ENCODE measurements at regions not wholly inside any gene's neighbourhood (a gene's known extent, or its start where the extent isn't known, plus 50 kb on each side); places are given as distances from the start of the nearest gene placed in this dataset.

- no peak for ATAC-seq
- TF ChIP-seq CTCF (IDR thresholded peaks at IDR 0.05) = no peak
- intact Hi-C loops (cut with DNase I) = no loop called here
- H3K27me3 ChIP-seq (ENCODE audit: insufficient read depth in 3 of 3, low read length in 2 of 3) = no peaks in the 10 kb centered on the region
- DNase-seq = no peak
- H3K4me3 ChIP-seq = no peak overlapping the region
- H3K4me1 ChIP-seq = no peaks in the 10 kb centered on the region
- H3K27ac ChIP-seq = no peak overlapping the region
- WGBS, 3 donors = 61 to 78% (median 64%) methylated on average over 5 of the region's 5 CpGs
- H3K36me3 ChIP-seq (ENCODE audit: insufficient read depth in 1 of 2, low read depth in 1 of 2) = no peaks in the 10 kb centered on the region
- no peaks in the 10 kb centered on the region for H3K9me3 ChIP-seq
Measured at GRCh38 chr5:74342948-74343682, 297.4 kb downstream of the ENC1 start.

- Histone ChIP-seq H3K9me3 (no peaks in the 10 kb centered on the region), H3K27ac (no peak overlapping the region), H3K36me3 (ENCODE audit: insufficient read depth in 1 of 2, low read depth in 1 of 2) (no peaks in the 10 kb centered on the region), H3K4me1 (peaks cover 3% of the 10 kb centered on the region), H3K4me3 (no peak overlapping the region), H3K27me3 (ENCODE audit: insufficient read depth in 3 of 3, low read length in 2 of 3) (no peaks in the 10 kb centered on the region)
- 64 to 79% (median 73%) methylated on average over 2 of the region's 2 CpGs for WGBS, 3 donors
- DNase-seq (no peak), ATAC-seq (no peak)
- no peak for TF ChIP-seq CTCF (IDR thresholded peaks at IDR 0.05)
- intact Hi-C loops (cut with DNase I) = no loop called here
Measured at GRCh38 chr5:74342182-74342581, 298.3 kb downstream of the ENC1 start.

GRCh38 chr5:74341221-74341620 is 299.3 kb downstream of the ENC1 start:
- ATAC-seq = no peak
- Histone ChIP-seq H3K36me3 (ENCODE audit: insufficient read depth in 1 of 2, low read depth in 1 of 2) (no peaks in the 10 kb centered on the region), H3K4me3 (no peak overlapping the region), H3K27me3 (ENCODE audit: insufficient read depth in 3 of 3, low read length in 2 of 3) (no peaks in the 10 kb centered on the region), H3K27ac (no peak overlapping the region), H3K4me1 (peaks cover 3% of the 10 kb centered on the region), H3K9me3 (no peaks in the 10 kb centered on the region)
- TF ChIP-seq CTCF (IDR thresholded peaks at IDR 0.05) = no peak
- DNase-seq = no peak
- intact Hi-C loops (cut with DNase I) = no loop called here
- WGBS, 3 donors = 83 to 91% (median 91%) methylated on average over 2 of the region's 2 CpGs

GRCh38 chr5:74340476-74340875 is 300.1 kb downstream of the ENC1 start:
- Histone ChIP-seq H3K4me1 (peaks cover 3% of the 10 kb centered on the region), H3K4me3 (no peak overlapping the region), H3K27me3 (ENCODE audit: insufficient read depth in 3 of 3, low read length in 2 of 3) (no peaks in the 10 kb centered on the region), H3K36me3 (ENCODE audit: insufficient read depth in 1 of 2, low read depth in 1 of 2) (no peaks in the 10 kb centered on the region), H3K9me3 (no peaks in the 10 kb centered on the region), H3K27ac (no peak overlapping the region)
- intact Hi-C loops (cut with DNase I) = no loop called here
- DNase-seq = no peak
- ATAC-seq = no peak
- no peak for TF ChIP-seq CTCF (IDR thresholded peaks at IDR 0.05)
- WGBS, 3 donors = 96 to 97% (median 97%) methylated on average over 5 of the region's 5 CpGs

GRCh38 chr5:74337984-74338310 is 302.6 kb downstream of the ENC1 start:
- no peak overlapping the region for H3K4me3 ChIP-seq
- ATAC-seq = no peak
- H3K36me3 ChIP-seq (ENCODE audit: insufficient read depth in 1 of 2, low read depth in 1 of 2) = no peaks in the 10 kb centered on the region
- no peaks in the 10 kb centered on the region for H3K27me3 ChIP-seq (ENCODE audit: insufficient read depth in 3 of 3, low read length in 2 of 3)
- WGBS, 3 donors = 68 to 69% (median 68%) methylated on average over 1 of the region's 1 CpG
- no peaks in the 10 kb centered on the region for H3K9me3 ChIP-seq
- H3K4me1 ChIP-seq = peaks cover 16% of the 10 kb centered on the region
- DNase-seq = no peak
- TF ChIP-seq CTCF (IDR thresholded peaks at IDR 0.05) = no peak
- no peak overlapping the region for H3K27ac ChIP-seq
- intact Hi-C loops (cut with DNase I) = no loop called here
